ENCODE measurements at regions not wholly inside any gene's neighbourhood (a gene's known extent, or its start where the extent isn't known, plus 50 kb on each side); places are given as distances from the start of the nearest gene placed in this dataset.

DNA sequence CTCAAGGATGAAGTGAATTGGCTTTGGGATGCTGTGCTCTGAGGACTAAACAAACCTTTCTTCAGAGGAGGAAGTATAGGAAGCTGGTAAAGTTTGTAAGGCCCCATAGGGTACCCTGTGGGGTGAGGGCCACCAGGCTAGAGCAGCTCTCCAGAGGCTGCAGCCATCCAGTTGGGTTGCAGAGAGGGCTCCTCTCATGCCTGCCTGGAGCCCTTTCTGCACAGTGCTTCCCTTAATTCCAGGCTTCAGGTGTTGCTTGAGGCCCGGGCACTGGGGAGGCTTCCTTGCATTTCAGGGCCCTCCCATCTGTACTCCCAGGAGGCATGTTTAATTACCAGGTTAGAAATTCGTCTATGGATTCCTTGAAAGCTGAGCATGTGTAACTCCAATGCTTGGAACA, 95.3 kb upstream of the FSTL4 start:
- no peaks in the 10 kb centered on the region for H3K36me3 Mint-ChIP-seq (ENCODE audit: low read depth)
- H3K9me3 Mint-ChIP-seq, result no peaks in the 10 kb centered on the region
- H3K4me1 Mint-ChIP-seq, result peaks cover 20% of the 10 kb centered on the region
- no peak for DNase-seq
- H3K4me3 Mint-ChIP-seq, result no peak overlapping the region
- TF ChIP-seq, protein P1, sequence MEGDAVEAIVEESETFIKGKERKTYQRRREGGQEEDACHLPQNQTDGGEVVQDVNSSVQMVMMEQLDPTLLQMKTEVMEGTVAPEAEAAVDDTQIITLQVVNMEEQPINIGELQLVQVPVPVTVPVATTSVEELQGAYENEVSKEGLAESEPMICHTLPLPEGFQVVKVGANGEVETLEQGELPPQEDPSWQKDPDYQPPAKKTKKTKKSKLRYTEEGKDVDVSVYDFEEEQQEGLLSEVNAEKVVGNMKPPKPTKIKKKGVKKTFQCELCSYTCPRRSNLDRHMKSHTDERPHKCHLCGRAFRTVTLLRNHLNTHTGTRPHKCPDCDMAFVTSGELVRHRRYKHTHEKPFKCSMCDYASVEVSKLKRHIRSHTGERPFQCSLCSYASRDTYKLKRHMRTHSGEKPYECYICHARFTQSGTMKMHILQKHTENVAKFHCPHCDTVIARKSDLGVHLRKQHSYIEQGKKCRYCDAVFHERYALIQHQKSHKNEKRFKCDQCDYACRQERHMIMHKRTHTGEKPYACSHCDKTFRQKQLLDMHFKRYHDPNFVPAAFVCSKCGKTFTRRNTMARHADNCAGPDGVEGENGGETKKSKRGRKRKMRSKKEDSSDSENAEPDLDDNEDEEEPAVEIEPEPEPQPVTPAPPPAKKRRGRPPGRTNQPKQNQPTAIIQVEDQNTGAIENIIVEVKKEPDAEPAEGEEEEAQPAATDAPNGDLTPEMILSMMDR (IDR thresholded peaks at IDR 0.05), result no peak
- H3K27me3 Mint-ChIP-seq (ENCODE audit: low read depth, poor library complexity), result peaks cover 31% of the 10 kb centered on the region
- no peak overlapping the region for H3K27ac Mint-ChIP-seq

DNA sequence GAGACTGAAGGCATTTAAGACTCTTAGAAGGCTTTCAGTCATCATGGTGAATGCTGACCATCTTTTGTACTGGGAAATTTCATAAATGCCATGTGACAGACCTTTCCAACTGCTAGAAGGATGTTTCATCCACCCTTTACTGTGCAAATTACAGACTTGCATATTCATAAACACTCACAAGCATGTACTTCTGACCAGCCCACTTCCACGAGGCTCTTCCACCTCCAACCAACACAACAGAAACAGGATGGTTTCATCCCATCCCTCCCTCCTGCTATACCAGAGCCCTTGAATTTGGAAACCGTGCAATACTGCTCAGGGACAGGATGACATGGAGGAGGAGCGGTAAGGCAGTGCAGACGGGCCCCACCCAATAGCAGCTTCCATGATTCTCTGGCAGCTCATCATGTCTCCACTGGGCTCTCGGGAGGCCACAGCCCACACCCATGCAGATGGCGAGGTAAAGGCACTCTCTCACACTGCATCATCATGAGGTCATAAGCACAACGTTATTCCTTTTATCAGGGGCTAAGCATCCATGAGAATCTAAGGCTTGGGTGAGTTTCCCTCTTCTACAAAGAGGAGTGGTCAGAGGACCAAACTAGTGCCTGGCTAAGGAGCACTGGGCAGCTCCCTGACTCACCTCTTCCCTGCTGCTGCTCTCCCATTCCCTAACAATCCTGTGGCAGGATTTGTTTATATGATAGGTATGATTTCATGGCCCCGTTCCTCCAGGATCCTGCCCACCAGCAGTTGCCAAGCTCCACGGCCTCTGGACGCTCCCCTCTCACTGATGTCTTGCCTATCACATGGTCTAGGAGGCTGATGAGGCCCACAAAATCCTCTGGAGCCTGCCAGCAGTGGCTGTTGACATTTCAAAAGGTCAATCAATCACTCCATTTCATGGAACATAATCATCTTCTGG, 94.4 kb upstream of the FSTL4 start:
- peaks cover 17% of the 10 kb centered on the region for H3K4me1 Mint-ChIP-seq
- no peaks in the 10 kb centered on the region for H3K9me3 Mint-ChIP-seq
- no peak overlapping the region for H3K4me3 Mint-ChIP-seq
- no peak for DNase-seq
- no peak overlapping the region for H3K27ac Mint-ChIP-seq
- TF ChIP-seq, protein P1 (IDR thresholded peaks at IDR 0.05), result no peak
- H3K27me3 Mint-ChIP-seq (ENCODE audit: low read depth, poor library complexity), result peaks cover 34% of the 10 kb centered on the region
- H3K36me3 Mint-ChIP-seq (ENCODE audit: low read depth), result no peaks in the 10 kb centered on the region

DNA sequence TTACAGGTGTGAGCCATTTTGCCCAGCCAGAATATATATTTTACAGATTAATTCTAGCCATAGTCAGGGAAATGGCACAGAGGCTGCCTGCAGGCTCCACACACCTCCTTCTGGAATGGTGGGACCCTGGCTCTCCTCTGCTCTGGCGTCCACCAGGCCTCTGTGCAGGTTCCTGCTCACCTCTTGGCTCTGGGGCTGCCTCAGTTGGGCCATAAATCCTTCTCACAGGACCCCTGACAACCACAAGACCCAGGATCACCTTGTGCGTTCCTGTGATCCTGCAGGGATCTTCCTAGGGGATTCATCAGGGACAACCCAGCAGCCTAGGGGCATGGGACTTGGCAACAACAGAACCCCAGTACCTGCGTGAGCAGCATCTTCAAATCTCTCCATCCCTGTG, 93.0 kb upstream of the FSTL4 start:
- Mint-ChIP-seq H3K4me3 (no peak overlapping the region), H3K4me1 (peaks cover 17% of the 10 kb centered on the region), H3K36me3 (ENCODE audit: low read depth) (no peaks in the 10 kb centered on the region), H3K27me3 (ENCODE audit: low read depth, poor library complexity) (peaks cover 37% of the 10 kb centered on the region), H3K9me3 (no peaks in the 10 kb centered on the region), H3K27ac (no peak overlapping the region)
- TF ChIP-seq, protein P1 (IDR thresholded peaks at IDR 0.05), result no peak
- no peak for DNase-seq

DNA sequence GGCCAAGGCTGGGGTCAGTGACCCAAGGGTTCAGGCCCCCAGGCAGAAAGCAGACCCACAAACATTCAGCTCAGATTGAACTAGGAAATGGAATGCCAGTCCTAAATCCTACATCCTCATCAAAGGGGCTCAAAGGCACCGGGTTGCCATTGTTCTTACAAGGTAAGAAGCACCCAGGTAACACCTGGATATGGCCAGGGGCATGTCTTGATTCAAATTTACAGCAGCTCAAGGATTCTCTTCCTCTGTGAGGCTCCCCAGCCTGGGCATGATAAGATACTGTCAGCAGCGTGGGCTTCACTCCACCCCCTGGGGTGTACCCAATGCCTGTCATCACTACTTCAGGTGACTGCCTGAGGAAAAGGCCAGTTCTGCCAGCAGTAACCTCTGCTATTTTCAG, 92.1 kb upstream of the FSTL4 start:
- no peaks in the 10 kb centered on the region for H3K9me3 Mint-ChIP-seq
- peaks cover 13% of the 10 kb centered on the region for H3K4me1 Mint-ChIP-seq
- TF ChIP-seq, protein P1 (IDR thresholded peaks at IDR 0.05), result no peak
- peaks cover 34% of the 10 kb centered on the region for H3K27me3 Mint-ChIP-seq (ENCODE audit: low read depth, poor library complexity)
- H3K27ac Mint-ChIP-seq, result no peak overlapping the region
- no peaks in the 10 kb centered on the region for H3K36me3 Mint-ChIP-seq (ENCODE audit: low read depth)
- no peak for DNase-seq
- no peak overlapping the region for H3K4me3 Mint-ChIP-seq

DNA sequence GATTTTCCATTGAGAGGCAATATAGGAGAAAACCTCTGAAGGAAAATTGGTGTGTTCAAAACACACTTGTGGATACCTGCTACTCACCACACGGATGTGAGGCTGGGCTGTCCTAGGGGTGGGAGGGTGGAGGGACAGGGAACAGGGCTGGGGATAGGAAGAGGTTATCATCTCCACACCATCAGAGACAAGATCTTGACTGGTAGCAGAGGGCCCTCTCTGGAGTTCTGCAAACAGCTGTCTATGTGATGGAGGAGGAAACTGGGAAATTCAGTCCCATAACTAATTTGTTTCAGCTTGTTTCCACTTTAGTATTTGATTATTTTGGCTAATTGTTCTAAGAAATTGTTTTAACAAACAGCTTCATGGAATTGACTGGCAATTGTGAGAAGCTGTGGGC, 91.6 kb upstream of the FSTL4 start:
- H3K27me3 Mint-ChIP-seq (ENCODE audit: low read depth, poor library complexity), result peaks cover 35% of the 10 kb centered on the region
- no peak overlapping the region for H3K4me3 Mint-ChIP-seq
- peaks cover 9% of the 10 kb centered on the region for H3K4me1 Mint-ChIP-seq
- no peaks in the 10 kb centered on the region for H3K36me3 Mint-ChIP-seq (ENCODE audit: low read depth)
- H3K9me3 Mint-ChIP-seq, result no peaks in the 10 kb centered on the region
- TF ChIP-seq, protein P1 (IDR thresholded peaks at IDR 0.05), result no peak
- no peak for DNase-seq
- no peak overlapping the region for H3K27ac Mint-ChIP-seq

Data from nephron progenitor cell (in vitro differentiated cells).